Neural cell (in vitro differentiated cells): ENCODE measurements at regions not wholly inside any gene's neighbourhood (a gene's known extent, or its start where the extent isn't known, plus 50 kb on each side); places are given as distances from the start of the nearest gene placed in this dataset.

Experiments
- EZH2 ChIP-seq: fragments of 200-600, 300-800 bp; shearing (Covaris generic), sonication (generic); IDR thresholded peaks from 2 replicates; pipeline ENCODE4 v1.6.1; 2014; ENCODE audit warnings: antibody characterized with exemption, low read length, borderline replicate concordance, mild to moderate bottlenecking; ENCODE audit not compliant: insufficient read depth, poor library complexity, severe bottlenecking
- MXI1 ChIP-seq: fragments of 450-650 bp; conservative IDR thresholded peaks from 2 replicates; pipeline ENCODE4 v1.6.1; 2014; ENCODE audit warnings: antibody characterized with exemption, mild to moderate bottlenecking; ENCODE audit not compliant: poor library complexity, severe bottlenecking
- POLR2AphosphoS5 ChIP-seq: IDR thresholded peaks from 2 replicates; pipeline ENCODE4 v1.6.1; 2012
- RAD21 ChIP-seq: fragments of 450-650 bp; conservative IDR thresholded peaks from 2 replicates; pipeline ENCODE4 v1.6.1; 2014; ENCODE audit warnings: antibody characterized with exemption, mild to moderate bottlenecking, moderate library complexity

GRCh38 chr22:48750282-48750681 lies 1077.4 kb downstream of the BRD1 start:
- no peak for TF ChIP-seq RAD21
- no peak for TF ChIP-seq POLR2AphosphoS5
- TF ChIP-seq MXI1 = no peak
- no peak for TF ChIP-seq EZH2
